ENCODE measurements at regions not wholly inside any gene's neighbourhood (a gene's known extent, or its start where the extent isn't known, plus 50 kb on each side); places are given as distances from the start of the nearest gene placed in this dataset.

DNA sequence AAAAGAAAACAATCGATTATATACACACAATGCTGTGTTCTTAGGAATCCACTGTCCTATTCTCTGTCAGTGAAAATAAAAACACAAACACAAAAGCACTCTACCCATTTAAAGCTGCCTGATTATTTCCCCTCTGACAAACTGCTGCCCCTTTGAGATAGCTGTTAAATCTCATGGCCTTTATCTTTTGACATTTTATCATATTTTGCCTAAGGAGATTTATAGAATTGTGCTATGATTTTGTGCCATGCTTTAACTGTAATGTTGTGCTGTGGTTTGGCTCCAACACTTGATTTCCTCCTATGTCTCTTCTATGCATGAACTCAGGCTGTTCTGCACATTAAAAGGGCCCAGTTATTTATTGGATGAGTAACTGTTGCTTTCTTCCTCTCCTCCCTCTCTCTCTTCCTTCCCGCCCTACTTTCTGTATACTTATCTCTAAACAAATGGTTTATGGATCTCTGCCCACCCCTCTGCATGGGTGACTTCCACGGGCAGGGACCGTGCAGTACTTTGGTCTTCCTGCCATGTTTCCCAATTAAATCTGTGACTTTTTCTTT is 1096.6 kb downstream of the TSN start:
- TF ChIP-seq CTCF (IDR thresholded peaks at IDR 0.05; ENCODE audit: unreplicated experiment in 3 of 3): no peak
- no peaks in the 10 kb centered on the region for H3K36me3 Mint-ChIP-seq (ENCODE audit: low read depth)
- H3K27ac Mint-ChIP-seq: peak overlapping the region in 1 of 3 experiments; percentile 16
- peaks cover 7% of the 10 kb centered on the region for H3K4me1 Mint-ChIP-seq
- H3K27me3 Mint-ChIP-seq (ENCODE audit: low read depth): no peaks in the 10 kb centered on the region
- H3K4me3 Mint-ChIP-seq: no peak overlapping the region
- H3K9me3 Mint-ChIP-seq: no peaks in the 10 kb centered on the region

DNA sequence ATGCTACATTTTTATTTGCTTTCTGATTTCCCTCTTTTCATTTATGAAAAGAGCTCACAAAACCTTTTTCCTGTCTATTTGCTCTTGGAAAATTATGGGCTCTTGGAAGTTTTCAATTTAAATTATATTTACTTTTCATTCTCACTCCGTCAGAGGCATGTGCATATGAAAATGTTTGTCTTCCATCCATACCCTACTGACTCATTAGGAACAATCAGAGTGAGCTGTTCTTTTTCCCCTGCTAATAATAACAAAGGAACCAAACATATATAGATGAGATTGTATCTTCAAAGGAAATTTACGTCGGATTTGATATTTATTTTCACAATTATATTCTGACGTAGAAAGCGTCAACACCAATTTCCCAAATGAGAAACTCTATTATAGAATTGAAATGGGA is 1101.2 kb downstream of the TSN start:
- H3K36me3 Mint-ChIP-seq (ENCODE audit: low read depth): no peaks in the 10 kb centered on the region
- H3K9me3 Mint-ChIP-seq: no peaks in the 10 kb centered on the region
- no peaks in the 10 kb centered on the region for H3K27me3 Mint-ChIP-seq (ENCODE audit: low read depth)
- no peak overlapping the region for H3K4me3 Mint-ChIP-seq
- H3K27ac Mint-ChIP-seq: no peak overlapping the region
- no peaks in the 10 kb centered on the region for H3K4me1 Mint-ChIP-seq
- TF ChIP-seq CTCF (IDR thresholded peaks at IDR 0.05; ENCODE audit: unreplicated experiment in 3 of 3): no peak

DNA sequence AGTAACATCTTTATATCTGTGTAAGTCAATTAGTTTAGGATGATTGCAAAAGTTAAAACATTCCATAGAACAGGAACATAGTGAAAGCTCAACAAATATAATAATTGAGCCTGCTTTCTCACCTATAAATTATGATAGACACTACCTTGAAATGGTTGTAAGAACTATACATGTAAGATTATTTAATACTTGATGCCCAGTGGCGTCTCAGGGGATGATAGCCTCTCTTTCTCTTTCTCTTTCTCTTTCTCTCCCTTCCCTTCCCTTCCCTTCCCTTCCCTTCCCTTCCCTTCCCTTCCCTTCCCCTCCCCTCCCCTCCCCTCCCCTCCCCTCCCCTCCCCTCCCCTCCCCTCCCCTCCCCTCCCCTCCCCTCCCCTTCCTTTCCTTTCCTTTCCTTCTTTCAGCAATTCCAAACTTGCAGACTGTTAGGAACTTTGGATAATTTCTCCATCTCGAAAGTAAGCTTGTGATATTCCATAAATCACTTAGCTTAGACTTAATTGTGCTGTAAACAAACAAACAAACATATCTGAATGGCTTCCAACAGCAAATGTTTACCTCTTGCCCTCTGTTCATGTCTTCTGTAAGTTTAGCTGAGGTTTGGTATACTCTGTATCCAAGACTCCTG is 1102.7 kb downstream of the TSN start:
- Mint-ChIP-seq H3K27me3 (ENCODE audit: low read depth) (no peaks in the 10 kb centered on the region), H3K36me3 (ENCODE audit: low read depth) (no peaks in the 10 kb centered on the region), H3K9me3 (no peaks in the 10 kb centered on the region), H3K4me3 (no peak overlapping the region), H3K27ac (no peak overlapping the region), H3K4me1 (no peaks in the 10 kb centered on the region)
- TF ChIP-seq CTCF (IDR thresholded peaks at IDR 0.05; ENCODE audit: unreplicated experiment in 3 of 3): no peak

DNA sequence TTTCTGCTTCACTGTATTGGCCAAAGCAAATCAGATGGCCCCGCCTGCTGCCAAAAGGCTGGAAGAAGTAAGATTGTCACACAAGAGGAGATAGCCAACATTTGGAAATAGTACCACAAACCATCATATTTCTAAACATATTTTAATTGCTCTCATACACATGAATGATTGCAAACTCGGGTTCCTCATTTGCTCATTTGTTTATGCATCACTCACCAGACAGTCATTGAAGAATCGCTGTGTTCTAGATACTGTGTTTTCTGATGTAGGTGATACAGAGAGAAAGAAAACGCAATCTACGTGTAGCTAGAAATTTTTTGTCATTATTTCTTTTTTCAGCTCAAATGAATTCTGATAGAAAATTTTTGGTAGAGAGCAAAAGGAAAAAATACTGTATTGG is 1103.4 kb downstream of the TSN start:
- Mint-ChIP-seq H3K27ac (no peak overlapping the region), H3K36me3 (ENCODE audit: low read depth) (no peaks in the 10 kb centered on the region), H3K27me3 (ENCODE audit: low read depth) (no peaks in the 10 kb centered on the region), H3K9me3 (no peaks in the 10 kb centered on the region), H3K4me3 (no peak overlapping the region), H3K4me1 (no peaks in the 10 kb centered on the region)
- no peak for TF ChIP-seq CTCF (IDR thresholded peaks at IDR 0.05; ENCODE audit: unreplicated experiment in 3 of 3)

GRCh38 chr2:122859260-122859659 is 1103.8 kb downstream of the TSN start:
- no peaks in the 10 kb centered on the region for H3K27me3 Mint-ChIP-seq (ENCODE audit: low read depth)
- TF ChIP-seq CTCF (IDR thresholded peaks at IDR 0.05; ENCODE audit: unreplicated experiment in 3 of 3): no peak
- no peak overlapping the region for H3K4me3 Mint-ChIP-seq
- no peaks in the 10 kb centered on the region for H3K36me3 Mint-ChIP-seq (ENCODE audit: low read depth)
- no peak overlapping the region for H3K27ac Mint-ChIP-seq
- no peaks in the 10 kb centered on the region for H3K4me1 Mint-ChIP-seq
- no peaks in the 10 kb centered on the region for H3K9me3 Mint-ChIP-seq

- Mint-ChIP-seq H3K4me1 (no peaks in the 10 kb centered on the region), H3K9me3 (no peaks in the 10 kb centered on the region), H3K4me3 (no peak overlapping the region), H3K27ac (no peak overlapping the region), H3K36me3 (ENCODE audit: low read depth) (no peaks in the 10 kb centered on the region), H3K27me3 (ENCODE audit: low read depth) (no peaks in the 10 kb centered on the region)
- no peak for TF ChIP-seq CTCF (IDR thresholded peaks at IDR 0.05; ENCODE audit: unreplicated experiment in 3 of 3)
These were observed 1108.1 kb downstream of the TSN start for GRCh38 chr2:122863532-122863931.
